OCI-LY7 (cell line): ENCODE measurements at regions not wholly inside any gene's neighbourhood (a gene's known extent, or its start where the extent isn't known, plus 50 kb on each side); places are given as distances from the start of the nearest gene placed in this dataset.

Source experiments
- BruUV-seq: library from RNA; stranded (reverse); fragments of 400-500 nt; replicated peaks from 2 replicates; lab custom pipeline; 2021; lab: Mats Ljungman, UMichigan
- CTCF ChIA-PET: fragments of 300-600 bp; sonication (Branson Sonifier 250); formaldehyde crosslinking; loops from one replicate; lab custom pipeline; 2022; ENCODE audit warnings: antibody characterized with exemption; ENCODE audit not compliant: unreplicated experiment; lab: Charles Lee
- POLR2A ChIA-PET: fragments of 300-600 bp; sonication (Branson Sonifier 250); formaldehyde crosslinking; loops from one replicate; lab custom pipeline; 2022; ENCODE audit warnings: antibody characterized with exemption; lab: Charles Lee
- DNase-seq: peaks from one replicate; pipeline ENCODE4 v3.0.0-alpha.2; 2015; ENCODE audit warnings: low spot score
- H2AFZ ChIP-seq: fragments of 200-600 bp; sonication (generic), shearing (Covaris generic); 2 replicates; pipeline ENCODE4 v1.6.1; 2014; ENCODE audit warnings: mild to moderate bottlenecking, antibody characterized with exemption, low read length, moderate library complexity
- H3K27ac ChIP-seq: fragments of 200-600 bp; sonication (generic); 2 replicates; pipeline ENCODE4 v1.5.1; 2014; ENCODE audit warnings: mixed run types, low read depth, mild to moderate bottlenecking, moderate library complexity, low read length, inconsistent platforms; ENCODE audit not compliant: poor library complexity, severe bottlenecking
- H3K36me3 ChIP-seq: fragments of 200-600 bp; sonication (generic); 2 replicates; pipeline ENCODE4 v1.6.1; 2014; ENCODE audit warnings: mild to moderate bottlenecking, antibody characterized with exemption, low read length, moderate library complexity, mixed read lengths; ENCODE audit not compliant: insufficient read depth
- H3K4me1 ChIP-seq: fragments of 200-600 bp; sonication (generic); 2 replicates; pipeline ENCODE4 v1.5.1; 2014; ENCODE audit warnings: mild to moderate bottlenecking, low read length; ENCODE audit not compliant: insufficient read depth, poor library complexity, severe bottlenecking
- H3K4me2 ChIP-seq: fragments of 200-600 bp; sonication (generic); 2 replicates; pipeline ENCODE4 v1.6.1; 2014; ENCODE audit warnings: mild to moderate bottlenecking, low read length
- H3K4me3 ChIP-seq: fragments of 200-600 bp; sonication (generic); 2 replicates; pipeline ENCODE4 v1.5.1; 2014; ENCODE audit warnings: mild to moderate bottlenecking, low read depth, low read length; ENCODE audit not compliant: poor library complexity, severe bottlenecking
- H3K79me2 ChIP-seq: fragments of 200-600 bp; sonication (generic); 2 replicates; pipeline ENCODE4 v1.6.1; 2016; ENCODE audit warnings: low read depth, mild to moderate bottlenecking, low read length, moderate library complexity, mixed read lengths; ENCODE audit not compliant: insufficient read depth
- H3K9me2 ChIP-seq: fragments of 200-600 bp; sonication (generic); 2 replicates; pipeline ENCODE4 v1.6.1; 2016; ENCODE audit warnings: mild to moderate bottlenecking, low read length, mixed read lengths; ENCODE audit not compliant: insufficient read depth
- H3K9me3 ChIP-seq: fragments of 200-600 bp; sonication (generic); 2 replicates; pipeline ENCODE4 v1.6.1; 2014; ENCODE audit warnings: mild to moderate bottlenecking, mixed run types, low read length, mixed read lengths
- H4K20me1 ChIP-seq: fragments of 200-600 bp; sonication (generic); 2 replicates; pipeline ENCODE4 v1.6.1; 2014; ENCODE audit warnings: mild to moderate bottlenecking, antibody characterized with exemption, low read length, moderate library complexity, mixed read lengths; ENCODE audit not compliant: insufficient read depth
- CTCF ChIP-seq: fragments of 200-600 bp; sonication (generic); conservative IDR thresholded peaks from 2 replicates; pipeline ENCODE4 v1.5.1; 2014; ENCODE audit warnings: mild to moderate bottlenecking, antibody characterized with exemption, low read length, moderate library complexity, mixed read lengths
- EZH2phosphoT487 ChIP-seq: fragments of 200-600 bp; sonication (generic); IDR thresholded peaks from 2 replicates; pipeline ENCODE4 v1.6.1; 2018; ENCODE audit warnings: low read depth, borderline replicate concordance, mild to moderate bottlenecking, mixed run types, antibody characterized with exemption, low read length, moderate library complexity, mixed read lengths
- intact Hi-C: fragments of 100-400 bp; cut with micrococcal nuclease; formaldehyde crosslinking; loops from one replicate; pipeline ENCODE4 v1.10.0; 2022; ENCODE audit not compliant: unreplicated experiment

GRCh38 chr2:45332094-45332493, 279.0 kb downstream of the SRBD1 start:
- BruUV-seq: no TSS peak
- Histone ChIP-seq H3K27ac (no peak overlapping the region), H3K9me2 (no peaks in the 10 kb centered on the region), H4K20me1 (no peaks in the 10 kb centered on the region), H3K36me3 (no peaks in the 10 kb centered on the region), H3K4me2 (0 out of 2 replicates have a peak overlapping the region, but pooled peaks have one; percentile 3), H3K9me3 (no peaks in the 10 kb centered on the region), H3K79me2 (no peaks in the 10 kb centered on the region), H3K4me1 (peaks cover 14% of the 10 kb centered on the region), H2AFZ (no peak overlapping the region), H3K4me3 (no peak overlapping the region)
- POLR2A ChIA-PET: interaction anchor here (0.9 to 2.0 kb wide), 4 partner anchors 11 to 198 kb away, joined by 3 to 9 read pairs (median 6); no protein-coding TSS in a partner anchor
- CTCF ChIA-PET: interaction anchor here (0.9 kb wide), 1 partner anchor 11 kb away, joined by 3 read pairs; no protein-coding TSS in a partner anchor
- TF ChIP-seq EZH2phosphoT487: no peak
- TF ChIP-seq CTCF: no peak
- intact Hi-C loops: no loop called here
- DNase-seq: peak; percentile 57

GRCh38 chr2:45331410-45331786, 279.7 kb downstream of the SRBD1 start:
- Histone ChIP-seq H3K9me2 (no peaks in the 10 kb centered on the region), H3K36me3 (no peaks in the 10 kb centered on the region), H3K79me2 (no peaks in the 10 kb centered on the region), H4K20me1 (no peaks in the 10 kb centered on the region), H2AFZ (no peak overlapping the region; the same call in 1 of the 2 replicates), H3K4me2 (no peak overlapping the region), H3K27ac (no peak overlapping the region), H3K4me3 (no peak overlapping the region), H3K4me1 (peaks cover 14% of the 10 kb centered on the region), H3K9me3 (no peaks in the 10 kb centered on the region)
- no peak for DNase-seq
- CTCF ChIA-PET: interaction anchor here (0.5 to 0.9 kb wide), 2 partner anchors 10 to 23 kb away, joined by 3 read pairs; no protein-coding TSS in a partner anchor
- intact Hi-C loops: no loop called here
- POLR2A ChIA-PET: interaction anchor here (0.8 to 2.0 kb wide), 7 partner anchors 12 to 197 kb away, joined by 3 to 9 read pairs (median 3); no protein-coding TSS in a partner anchor
- no TSS peak for BruUV-seq
- no peak for TF ChIP-seq CTCF
- TF ChIP-seq EZH2phosphoT487: no peak
